ENCODE measurements at regions not wholly inside any gene's neighbourhood (a gene's known extent, or its start where the extent isn't known, plus 50 kb on each side); places are given as distances from the start of the nearest gene placed in this dataset.

DNA sequence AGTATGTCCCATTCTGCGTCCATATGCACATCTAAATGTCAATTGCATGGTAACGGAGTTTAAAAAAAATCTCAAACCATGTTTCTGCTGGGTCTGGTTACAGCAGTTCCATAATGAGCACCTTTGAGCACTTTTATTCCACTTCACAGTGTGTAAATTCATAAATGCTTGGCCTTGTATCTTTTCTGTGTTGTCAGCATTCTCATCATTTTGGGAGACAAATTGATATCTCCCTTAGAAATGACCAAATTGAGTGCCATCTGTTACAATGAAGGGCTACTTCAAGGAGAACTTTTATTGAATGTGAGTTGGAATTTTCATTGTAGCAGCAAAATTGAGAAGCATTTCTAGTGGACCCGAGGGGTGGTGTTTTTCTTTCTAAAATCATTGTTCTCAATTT, 432.9 kb upstream of the PCDH9 start:
- H3K27me3 ChIP-seq (ENCODE audit: control insufficient read depth, extremely low read depth, insufficient read depth, low read length) = no peaks in the 10 kb centered on the region
- no peak overlapping the region for H3K4me2 ChIP-seq (ENCODE audit: control insufficient read depth, extremely low read depth, insufficient read depth, low read depth, low read length)
- TF ChIP-seq CTCF (optimal IDR thresholded peaks at IDR 0.05 in 1 of 3, IDR thresholded peaks at IDR 0.05 in 1 of 3, conservative IDR thresholded peaks at IDR 0.05 in 1 of 3; ENCODE audit: extremely low read depth in 1 of 3, insufficient read depth in 2 of 3, low read length in 3 of 3) = no peak
- no peak for TF ChIP-seq EZH2 (IDR thresholded peaks at IDR 0.05; ENCODE audit: low read length)
- FAIRE-seq = no peak
- no peak for DNase-seq (ENCODE audit: low read depth, low spot score)
- H3K27ac ChIP-seq (ENCODE audit: control insufficient read depth, insufficient read depth, low read length) = no peak overlapping the region
- dilution Hi-C loops (cut with MboI; ENCODE audit: extremely low pct_ligation_motif_present, low sequenced_read_pairs) = no loop called here
- no peak overlapping the region for H3K4me3 ChIP-seq (ENCODE audit: control insufficient read depth in 2 of 3, extremely low read depth in 1 of 3, insufficient read depth in 2 of 3, low read depth in 1 of 3, low read length in 3 of 3)
- no peaks in the 10 kb centered on the region for H4K20me1 ChIP-seq (ENCODE audit: control insufficient read depth, extremely low read depth, insufficient read depth, low read length)
- H3K9me1 ChIP-seq (ENCODE audit: control insufficient read depth, extremely low read depth, insufficient read depth, low read length) = no peaks in the 10 kb centered on the region
- no peak overlapping the region for H2AFZ ChIP-seq (ENCODE audit: control insufficient read depth, low read length)
- no peaks in the 10 kb centered on the region for H3K36me3 ChIP-seq (ENCODE audit: control insufficient read depth in 2 of 2, extremely low read depth in 1 of 2, insufficient read depth in 2 of 2, low read length in 2 of 2)
- H3K9ac ChIP-seq (ENCODE audit: control insufficient read depth, extremely low read depth, insufficient read depth, low read length) = no peak overlapping the region
- no peaks in the 10 kb centered on the region for H3K4me1 ChIP-seq (ENCODE audit: control insufficient read depth, extremely low read depth, insufficient read depth, low read length)
- no peaks in the 10 kb centered on the region for H3K9me3 ChIP-seq (ENCODE audit: control insufficient read depth, low read depth, low read length)
- no peaks in the 10 kb centered on the region for H3K79me2 ChIP-seq (ENCODE audit: control insufficient read depth, insufficient read depth, low read length)

DNA sequence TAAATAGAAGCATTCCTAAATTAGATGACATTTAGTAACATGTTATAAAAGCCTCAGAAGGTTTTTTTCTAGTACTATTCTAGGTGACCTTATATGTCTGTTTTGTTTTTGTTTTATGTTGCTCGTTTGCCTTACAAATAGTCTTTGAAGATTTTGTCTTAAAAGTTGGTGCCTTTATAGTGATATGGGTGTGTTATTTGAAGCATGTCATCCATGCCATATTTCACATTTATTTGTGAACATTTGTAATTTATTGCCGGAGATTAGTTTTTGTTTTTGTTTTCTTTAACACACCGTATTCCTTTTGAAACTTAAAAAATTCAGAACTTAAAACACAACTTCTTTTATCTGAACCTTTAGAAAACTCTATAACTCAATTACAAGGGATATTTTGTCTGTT, 422.8 kb upstream of the PCDH9 start:
- FAIRE-seq = no peak
- Histone ChIP-seq H3K4me2 (ENCODE audit: control insufficient read depth, extremely low read depth, insufficient read depth, low read depth, low read length) (no peak overlapping the region), H3K27me3 (ENCODE audit: control insufficient read depth, extremely low read depth, insufficient read depth, low read length) (no peaks in the 10 kb centered on the region), H3K79me2 (ENCODE audit: control insufficient read depth, insufficient read depth, low read length) (no peaks in the 10 kb centered on the region), H4K20me1 (ENCODE audit: control insufficient read depth, extremely low read depth, insufficient read depth, low read length) (no peaks in the 10 kb centered on the region), H3K9me3 (ENCODE audit: control insufficient read depth, low read depth, low read length) (no peaks in the 10 kb centered on the region), H2AFZ (ENCODE audit: control insufficient read depth, low read length) (no peak overlapping the region), H3K9me1 (ENCODE audit: control insufficient read depth, extremely low read depth, insufficient read depth, low read length) (no peaks in the 10 kb centered on the region), H3K36me3 (ENCODE audit: control insufficient read depth in 2 of 2, extremely low read depth in 1 of 2, insufficient read depth in 2 of 2, low read length in 2 of 2) (no peaks in the 10 kb centered on the region), H3K4me3 (ENCODE audit: control insufficient read depth in 2 of 3, extremely low read depth in 1 of 3, insufficient read depth in 2 of 3, low read depth in 1 of 3, low read length in 3 of 3) (no peak overlapping the region), H3K27ac (ENCODE audit: control insufficient read depth, insufficient read depth, low read length) (no peak overlapping the region), H3K4me1 (ENCODE audit: control insufficient read depth, extremely low read depth, insufficient read depth, low read length) (no peaks in the 10 kb centered on the region), H3K9ac (ENCODE audit: control insufficient read depth, extremely low read depth, insufficient read depth, low read length) (no peak overlapping the region)
- TF ChIP-seq EZH2 (IDR thresholded peaks at IDR 0.05; ENCODE audit: low read length) (no peak), CTCF (optimal IDR thresholded peaks at IDR 0.05 in 1 of 3, IDR thresholded peaks at IDR 0.05 in 1 of 3, conservative IDR thresholded peaks at IDR 0.05 in 1 of 3; ENCODE audit: extremely low read depth in 1 of 3, insufficient read depth in 2 of 3, low read length in 3 of 3) (no peak)
- no peak for DNase-seq (ENCODE audit: low read depth, low spot score)
- dilution Hi-C loops (cut with MboI; ENCODE audit: extremely low pct_ligation_motif_present, low sequenced_read_pairs) = no loop called here

All from keratinocyte (primary cell).